CD4-positive, alpha-beta T cell (primary cell): ENCODE measurements at regions not wholly inside any gene's neighbourhood (a gene's known extent, or its start where the extent isn't known, plus 50 kb on each side); places are given as distances from the start of the nearest gene placed in this dataset.

Experiments used
- ATAC-seq: fragments of 200-7000 bp; cut with Tn5 transposase; one replicate; pipeline ENCODE4 v1.10.0; 2022; ENCODE audit warnings: mild to moderate bottlenecking; ENCODE audit not compliant: poor library complexity
- CTCF ChIA-PET: fragments of 350-600 bp; sonication (Branson Sonifier 250); formaldehyde crosslinking; loops from one replicate; lab custom pipeline; 2021; ENCODE audit warnings: antibody characterized with exemption, inconsistent platforms; lab: Charles Lee
- POLR2A ChIA-PET: fragments of 350-600 bp; sonication (Branson Sonifier 250); formaldehyde crosslinking; loops from one replicate; lab custom pipeline; 2021; ENCODE audit warnings: antibody characterized with exemption, inconsistent platforms; lab: Charles Lee
- DNase-seq, 14 experiments: peaks; one replicate each; pipeline ENCODE4 v3.0.0-alpha.2; 2013 to 2020; ENCODE audit warnings: mixed read lengths in 2 of 14
- H3K27ac ChIP-seq, 2 donors: one replicate each; pipeline versions ENCODE4 v1.5.1 to v1.7.0; 2013; ENCODE audit warnings: low read length in 2 of 2, low read depth in 1 of 2, mild to moderate bottlenecking in 1 of 2
- H3K27me3 ChIP-seq, 2 experiments: 1 replicate in 1 of 2; 2 replicates in 1 of 2; pipeline versions ENCODE4 v1.6.1 to v1.7.0; 2013; ENCODE audit warnings: low read length in 2 of 2, control low read depth in 1 of 2, mild to moderate bottlenecking in 1 of 2, moderate library complexity in 1 of 2; ENCODE audit not compliant: insufficient read depth in 2 of 2, control insufficient read depth in 1 of 2
- H3K36me3 ChIP-seq: one replicate; pipeline ENCODE4 v1.6.1; 2013; ENCODE audit warnings: low read length, control low read depth; ENCODE audit not compliant: insufficient read depth
- H3K4me1 ChIP-seq: one replicate; pipeline ENCODE4 v1.6.1; 2013; ENCODE audit warnings: low read length, control low read depth; ENCODE audit not compliant: insufficient read depth
- H3K4me3 ChIP-seq: one replicate; pipeline ENCODE4 v1.5.1; 2013; ENCODE audit warnings: mild to moderate bottlenecking, low read length, moderate library complexity
- H3K9me3 ChIP-seq, 2 experiments: 1 replicate in 1 of 2; 2 replicates in 1 of 2; pipeline versions ENCODE4 v1.6.1 to v1.7.0; 2013; ENCODE audit warnings: low read length in 2 of 2, mild to moderate bottlenecking in 2 of 2, control low read depth in 1 of 2, moderate library complexity in 1 of 2; ENCODE audit not compliant: control insufficient read depth in 1 of 2, insufficient read depth in 1 of 2
- H3K27ac Mint-ChIP-seq: one replicate; pipeline ENCODE4 v1.8.0; 2020; ENCODE audit warnings: mixed read lengths
- H3K27me3 Mint-ChIP-seq: one replicate; pipeline ENCODE4 v1.8.0; 2021; ENCODE audit warnings: mixed read lengths
- H3K36me3 Mint-ChIP-seq: one replicate; pipeline ENCODE4 v1.8.0; 2021; ENCODE audit warnings: low read depth, mixed read lengths
- H3K4me1 Mint-ChIP-seq: one replicate; pipeline ENCODE4 v1.8.0; 2021; ENCODE audit warnings: low read depth, mixed read lengths
- H3K4me3 Mint-ChIP-seq: one replicate; pipeline ENCODE4 v1.8.0; 2020; ENCODE audit warnings: mild to moderate bottlenecking, mixed read lengths
- H3K9me3 Mint-ChIP-seq: one replicate; pipeline ENCODE4 v1.8.0; 2020; ENCODE audit warnings: mixed read lengths
- CTCF ChIP-seq: fragments of 200-600 bp; IDR thresholded peaks from one replicate; pipeline ENCODE4 v1.8.0; 2022; ENCODE audit warnings: antibody characterized with exemption, mild to moderate bottlenecking
- intact Hi-C, 2 experiments: fragments of 100-400 bp; cut with DNase I in 1 of 2; cut with micrococcal nuclease in 1 of 2; formaldehyde crosslinking; loops; one replicate each; pipeline versions ENCODE4 v1.15.1 to v1.9.0; 2023 to 2025; cut with DNase I, micrococcal nuclease

- intact Hi-C loops: no loop called here
- no peak for TF ChIP-seq CTCF
- H3K36me3 ChIP-seq: no peaks in the 10 kb centered on the region
- ATAC-seq (no peak), DNase-seq (no peak)
- Mint-ChIP-seq H3K36me3 (no peaks in the 10 kb centered on the region), H3K27me3 (no peaks in the 10 kb centered on the region), H3K27ac (no peak overlapping the region), H3K4me3 (no peak overlapping the region), H3K4me1 (no peaks in the 10 kb centered on the region), H3K9me3 (no peaks in the 10 kb centered on the region)
- CTCF ChIA-PET: no interaction called here
- H3K4me1 ChIP-seq: no peaks in the 10 kb centered on the region
- POLR2A ChIA-PET: no interaction called here
- H3K4me3 ChIP-seq: no peak overlapping the region
- H3K27me3 ChIP-seq: no peaks in the 10 kb centered on the region
- H3K27ac ChIP-seq: no peak overlapping the region
- no peaks in the 10 kb centered on the region for H3K9me3 ChIP-seq
Measured at GRCh38 chr21:24823247-24823646, 784.0 kb downstream of the MRPL39 start.

- Mint-ChIP-seq H3K36me3 (no peaks in the 10 kb centered on the region), H3K4me1 (no peaks in the 10 kb centered on the region), H3K27ac (no peak overlapping the region), H3K4me3 (no peak overlapping the region), H3K27me3 (no peaks in the 10 kb centered on the region), H3K9me3 (no peaks in the 10 kb centered on the region)
- Histone ChIP-seq H3K4me1 (no peaks in the 10 kb centered on the region), H3K36me3 (no peaks in the 10 kb centered on the region), H3K27me3 (no peaks in the 10 kb centered on the region), H3K4me3 (no peak overlapping the region), H3K27ac (no peak overlapping the region), H3K9me3 (no peaks in the 10 kb centered on the region)
- no peak for DNase-seq
- no peak for TF ChIP-seq CTCF
- POLR2A ChIA-PET: no interaction called here
- CTCF ChIA-PET: no interaction called here
- intact Hi-C loops: no loop called here
- no peak for ATAC-seq
Measured at GRCh38 chr21:24785033-24785432, 822.2 kb downstream of the MRPL39 start.

GRCh38 chr21:24781146-24781545 is 826.1 kb downstream of the MRPL39 start:
- Histone ChIP-seq H3K9me3 (no peaks in the 10 kb centered on the region), H3K27ac (no peak overlapping the region), H3K27me3 (no peaks in the 10 kb centered on the region), H3K4me3 (no peak overlapping the region), H3K36me3 (no peaks in the 10 kb centered on the region), H3K4me1 (no peaks in the 10 kb centered on the region)
- Mint-ChIP-seq H3K36me3 (no peaks in the 10 kb centered on the region), H3K9me3 (no peaks in the 10 kb centered on the region), H3K27ac (no peak overlapping the region), H3K27me3 (no peaks in the 10 kb centered on the region), H3K4me3 (no peak overlapping the region), H3K4me1 (no peaks in the 10 kb centered on the region)
- ATAC-seq (no peak), DNase-seq (no peak)
- intact Hi-C loops: no loop called here
- POLR2A ChIA-PET: no interaction called here
- CTCF ChIA-PET: no interaction called here
- no peak for TF ChIP-seq CTCF
